Calu3 (cell line): ENCODE measurements at regions not wholly inside any gene's neighbourhood (a gene's known extent, or its start where the extent isn't known, plus 50 kb on each side); places are given as distances from the start of the nearest gene placed in this dataset.

Source experiments
- BruUV-seq: library from RNA; stranded (reverse); fragments of 400-500 nt; replicated peaks from 2 replicates; lab custom pipeline; 2021; lab: Mats Ljungman, UMichigan
- CTCF ChIA-PET: fragments of 300-600 bp; sonication (Branson Sonifier 250); formaldehyde crosslinking; loops from one replicate; lab custom pipeline; 2022; ENCODE audit warnings: antibody characterized with exemption; lab: Charles Lee
- DNase-seq: peaks from one replicate; pipeline ENCODE4 v3.0.0; 2022
- H3K27ac Mint-ChIP-seq: one replicate; pipeline ENCODE4 v1.8.0; 2022; ENCODE audit warnings: mixed read lengths; ENCODE audit not compliant: unreplicated experiment
- H3K27me3 Mint-ChIP-seq: one replicate; pipeline ENCODE4 v1.8.0; 2022; ENCODE audit warnings: mixed read lengths; ENCODE audit not compliant: unreplicated experiment
- H3K36me3 Mint-ChIP-seq: one replicate; pipeline ENCODE4 v1.8.0; 2022; ENCODE audit warnings: mild to moderate bottlenecking, moderate library complexity, mixed read lengths; ENCODE audit not compliant: insufficient read depth, unreplicated experiment
- H3K4me1 Mint-ChIP-seq: one replicate; pipeline ENCODE4 v1.8.0; 2022; ENCODE audit warnings: mild to moderate bottlenecking, low read depth, mixed read lengths; ENCODE audit not compliant: unreplicated experiment
- H3K4me3 Mint-ChIP-seq: one replicate; pipeline ENCODE4 v1.8.0; 2022; ENCODE audit warnings: mild to moderate bottlenecking, low read depth, moderate library complexity, mixed read lengths; ENCODE audit not compliant: unreplicated experiment
- H3K9me3 Mint-ChIP-seq: one replicate; pipeline ENCODE4 v1.8.0; 2022; ENCODE audit warnings: low read depth, mixed read lengths; ENCODE audit not compliant: unreplicated experiment
- CTCF ChIP-seq: fragments of 200-600 bp; IDR thresholded peaks from one replicate; pipeline ENCODE4 v1.8.0; 2022; ENCODE audit warnings: antibody characterized with exemption; ENCODE audit not compliant: unreplicated experiment
- intact Hi-C: fragments of 100-400 bp; cut with micrococcal nuclease; formaldehyde crosslinking; loops from one replicate; pipeline ENCODE4 v1.10.0; 2022; ENCODE audit not compliant: unreplicated experiment

- Mint-ChIP-seq H3K27me3 (no peaks in the 10 kb centered on the region), H3K27ac (no peak overlapping the region), H3K36me3 (peaks cover 7% of the 10 kb centered on the region), H3K4me1 (peaks cover 19% of the 10 kb centered on the region), H3K4me3 (no peak overlapping the region), H3K9me3 (peaks cover 11% of the 10 kb centered on the region)
- no peak for DNase-seq
- intact Hi-C loops = no loop called here
- TF ChIP-seq CTCF = no peak
- BruUV-seq = no TSS peak
- CTCF ChIA-PET = no interaction called here
Observed at GRCh38 chr4:123052007-123052406, 129.6 kb upstream of the NUDT6 start.

GRCh38 chr4:123055943-123056342 lies 133.5 kb upstream of the NUDT6 start:
- Mint-ChIP-seq H3K4me3 (no peak overlapping the region), H3K9me3 (peaks cover 6% of the 10 kb centered on the region), H3K27ac (no peak overlapping the region), H3K27me3 (no peaks in the 10 kb centered on the region), H3K36me3 (peaks cover 7% of the 10 kb centered on the region), H3K4me1 (peaks cover 19% of the 10 kb centered on the region)
- intact Hi-C loops = no loop called here
- BruUV-seq = no TSS peak
- TF ChIP-seq CTCF = no peak
- DNase-seq = no peak
- CTCF ChIA-PET = no interaction called here

GRCh38 chr4:123060039-123060770 lies 137.8 kb upstream of the NUDT6 start:
- BruUV-seq = no TSS peak
- CTCF ChIA-PET = no interaction called here
- Mint-ChIP-seq H3K27me3 (no peaks in the 10 kb centered on the region), H3K4me3 (no peak overlapping the region), H3K36me3 (no peaks in the 10 kb centered on the region), H3K9me3 (no peaks in the 10 kb centered on the region), H3K4me1 (peaks cover 10% of the 10 kb centered on the region), H3K27ac (no peak overlapping the region)
- no peak for DNase-seq
- no peak for TF ChIP-seq CTCF
- intact Hi-C loops = no loop called here

- Mint-ChIP-seq H3K36me3 (no peaks in the 10 kb centered on the region), H3K27ac (no peak overlapping the region), H3K4me1 (no peaks in the 10 kb centered on the region), H3K9me3 (no peaks in the 10 kb centered on the region), H3K4me3 (no peak overlapping the region), H3K27me3 (no peaks in the 10 kb centered on the region)
- DNase-seq = peak; percentile 28
- no peak for TF ChIP-seq CTCF
- CTCF ChIA-PET = no interaction called here
- intact Hi-C loops = no loop called here
- BruUV-seq = no TSS peak
Observed at GRCh38 chr4:123064390-123064789, 142.0 kb upstream of the NUDT6 start.
